ENCODE measurements at regions not wholly inside any gene's neighbourhood (a gene's known extent, or its start where the extent isn't known, plus 50 kb on each side); places are given as distances from the start of the nearest gene placed in this dataset.

DNA sequence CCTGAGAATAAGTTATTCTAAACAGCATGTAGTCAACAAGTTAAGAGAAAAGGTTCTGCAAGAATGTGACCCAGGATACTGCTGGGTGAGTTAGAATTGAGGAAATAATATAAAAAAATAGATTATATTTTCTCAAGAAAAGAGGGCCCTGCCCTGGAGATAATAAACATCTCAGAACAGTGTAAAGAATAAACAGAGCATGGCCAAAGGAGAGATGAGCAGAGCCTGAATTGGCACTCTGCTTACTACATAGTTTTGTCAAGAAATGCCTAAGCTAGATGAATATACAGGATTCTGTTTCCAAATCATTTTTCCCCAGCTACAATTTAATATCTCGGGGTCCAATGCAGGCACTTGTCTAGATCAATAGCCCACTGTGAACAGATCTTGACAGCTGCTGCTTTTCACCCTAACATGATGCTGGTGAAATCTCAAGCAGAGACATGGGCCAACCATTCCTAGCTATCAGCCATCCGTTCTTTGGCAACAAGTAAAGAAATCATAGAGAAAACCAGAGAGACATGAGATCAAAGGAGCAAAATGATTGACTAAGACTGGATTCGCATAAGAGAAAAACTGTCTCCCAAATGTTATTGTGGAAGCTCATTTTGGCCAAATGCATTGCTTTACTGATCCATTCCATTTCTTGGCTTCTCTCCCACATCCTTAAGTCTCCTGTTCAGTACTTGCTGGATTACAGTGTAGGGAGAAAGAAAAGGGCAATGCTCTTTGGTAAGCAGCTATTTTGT is 173.2 kb downstream of the PRELID2 start:
- TF ChIP-seq, protein P1, sequence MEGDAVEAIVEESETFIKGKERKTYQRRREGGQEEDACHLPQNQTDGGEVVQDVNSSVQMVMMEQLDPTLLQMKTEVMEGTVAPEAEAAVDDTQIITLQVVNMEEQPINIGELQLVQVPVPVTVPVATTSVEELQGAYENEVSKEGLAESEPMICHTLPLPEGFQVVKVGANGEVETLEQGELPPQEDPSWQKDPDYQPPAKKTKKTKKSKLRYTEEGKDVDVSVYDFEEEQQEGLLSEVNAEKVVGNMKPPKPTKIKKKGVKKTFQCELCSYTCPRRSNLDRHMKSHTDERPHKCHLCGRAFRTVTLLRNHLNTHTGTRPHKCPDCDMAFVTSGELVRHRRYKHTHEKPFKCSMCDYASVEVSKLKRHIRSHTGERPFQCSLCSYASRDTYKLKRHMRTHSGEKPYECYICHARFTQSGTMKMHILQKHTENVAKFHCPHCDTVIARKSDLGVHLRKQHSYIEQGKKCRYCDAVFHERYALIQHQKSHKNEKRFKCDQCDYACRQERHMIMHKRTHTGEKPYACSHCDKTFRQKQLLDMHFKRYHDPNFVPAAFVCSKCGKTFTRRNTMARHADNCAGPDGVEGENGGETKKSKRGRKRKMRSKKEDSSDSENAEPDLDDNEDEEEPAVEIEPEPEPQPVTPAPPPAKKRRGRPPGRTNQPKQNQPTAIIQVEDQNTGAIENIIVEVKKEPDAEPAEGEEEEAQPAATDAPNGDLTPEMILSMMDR (IDR thresholded peaks at IDR 0.05; ENCODE audit: borderline replicate concordance, extremely low read depth, low read length, poor library complexity, severe bottlenecking): no peak
- TF ChIP-seq EZH2 (IDR thresholded peaks at IDR 0.05; ENCODE audit: borderline replicate concordance, low read depth, low read length, severe bottlenecking): no peak
